ENCODE measurements at regions not wholly inside any gene's neighbourhood (a gene's known extent, or its start where the extent isn't known, plus 50 kb on each side); places are given as distances from the start of the nearest gene placed in this dataset.

- TF ChIP-seq GATA2 (IDR thresholded peaks at IDR 0.05; ENCODE audit: insufficient read depth, insufficient read length, low read depth, low read length), result no peak
- no peak for TF ChIP-seq EZH2 (IDR thresholded peaks at IDR 0.05; ENCODE audit: borderline replicate concordance, low read depth, low read length, severe bottlenecking)
- TF ChIP-seq CTCF (IDR thresholded peaks at IDR 0.05; ENCODE audit: extremely low read depth in 1 of 2, insufficient read depth in 1 of 2, low read depth in 1 of 2, low read length in 2 of 2), result no peak
- no peak for TF ChIP-seq MYC (IDR thresholded peaks at IDR 0.05; ENCODE audit: low read depth, low read length)
- no peak for TF ChIP-seq POLR2A (IDR thresholded peaks at IDR 0.05; ENCODE audit: low read depth, low read length)
- no peak for TF ChIP-seq JUN (IDR thresholded peaks at IDR 0.05; ENCODE audit: borderline replicate concordance, insufficient read depth, insufficient read length, low read depth)
- TF ChIP-seq FOS (IDR thresholded peaks at IDR 0.05; ENCODE audit: borderline replicate concordance, insufficient read depth, low read length), result no peak
- TF ChIP-seq POLR2AphosphoS5 (IDR thresholded peaks at IDR 0.05; ENCODE audit: insufficient read depth, low read depth, low read length), result no peak
- no peak for TF ChIP-seq MAX (IDR thresholded peaks at IDR 0.05; ENCODE audit: insufficient read depth, insufficient read length)
- Histone ChIP-seq H3K4me3 (replicated peaks in 1 of 3; ENCODE audit: insufficient read depth in 1 of 3, low read depth in 1 of 3, low read length in 3 of 3) (no peak overlapping the region), H3K36me3 (ENCODE audit: control insufficient read depth in 2 of 2, extremely low read depth in 1 of 2, insufficient read depth in 2 of 2, low read length in 2 of 2) (no peaks in the 10 kb centered on the region), H3K9ac (replicated peaks; ENCODE audit: extremely low read depth, insufficient read depth, low read length) (no peak overlapping the region), H3K9me3 (replicated peaks; ENCODE audit: control insufficient read depth, insufficient read depth, low read length) (peaks cover 2% of the 10 kb centered on the region), H3K4me2 (ENCODE audit: insufficient read depth, low read length) (no peak overlapping the region), H3K9me1 (replicated peaks; ENCODE audit: control insufficient read depth, extremely low read depth, insufficient read depth, low read length) (no peaks in the 10 kb centered on the region), H3K79me2 (ENCODE audit: control insufficient read depth, insufficient read depth, low read length) (no peaks in the 10 kb centered on the region), H2AFZ (ENCODE audit: low read depth, low read length) (no peak overlapping the region), H4K20me1 (replicated peaks; ENCODE audit: control insufficient read depth, extremely low read depth, insufficient read depth, low read length) (no peaks in the 10 kb centered on the region), H3K4me1 (ENCODE audit: control insufficient read depth, extremely low read depth, insufficient read depth, low read length) (no peaks in the 10 kb centered on the region), H3K27ac (ENCODE audit: insufficient read depth, low read depth, low read length) (no peak overlapping the region), H3K27me3 (ENCODE audit: control insufficient read depth in 2 of 2, insufficient read depth in 2 of 2, low read length in 2 of 2) (no peaks in the 10 kb centered on the region)
- dilution Hi-C loops (cut with MboI; ENCODE audit: extremely low pct_ligation_motif_present, low sequenced_read_pairs) (no loop called here), intact Hi-C loops (cut with micrococcal nuclease) (no loop called here)
- no peak for DNase-seq (ENCODE audit: low read depth, low spot score)
- CTCF ChIA-PET, result no interaction called here
- no peak for FAIRE-seq
- BruUV-seq (replicated peaks), result no TSS peak
- POLR2A ChIA-PET, result no interaction called here
Measured at GRCh38 chr16:52051414-52052172, 495.4 kb downstream of the TOX3 start.

All from endothelial cell of umbilical vein (primary cell).